ENCODE measurements at regions not wholly inside any gene's neighbourhood (a gene's known extent, or its start where the extent isn't known, plus 50 kb on each side); places are given as distances from the start of the nearest gene placed in this dataset.

- TF ChIP-seq POLR2AphosphoS5 (IDR thresholded peaks at IDR 0.05; ENCODE audit: low read depth) (no peak), CTCF (IDR thresholded peaks at IDR 0.05; ENCODE audit: insufficient read depth, low read length) (no peak), REST (IDR thresholded peaks at IDR 0.05; ENCODE audit: insufficient replicate concordance, low read depth) (no peak), GABPA (IDR thresholded peaks at IDR 0.05; ENCODE audit: low read depth) (no peak)
Observed at GRCh38 chr3:44171891-44172290, 69.8 kb upstream of the TOPAZ1 start.

Measured in HL-60 (cell line).